ENCODE measurements at regions not wholly inside any gene's neighbourhood (a gene's known extent, or its start where the extent isn't known, plus 50 kb on each side); places are given as distances from the start of the nearest gene placed in this dataset.
"Not testable (repeated sequence)": the region's sequence is repeated elsewhere in the genome, so short reads cannot be mapped to it uniquely, and the experiment has no call there.

DNA sequence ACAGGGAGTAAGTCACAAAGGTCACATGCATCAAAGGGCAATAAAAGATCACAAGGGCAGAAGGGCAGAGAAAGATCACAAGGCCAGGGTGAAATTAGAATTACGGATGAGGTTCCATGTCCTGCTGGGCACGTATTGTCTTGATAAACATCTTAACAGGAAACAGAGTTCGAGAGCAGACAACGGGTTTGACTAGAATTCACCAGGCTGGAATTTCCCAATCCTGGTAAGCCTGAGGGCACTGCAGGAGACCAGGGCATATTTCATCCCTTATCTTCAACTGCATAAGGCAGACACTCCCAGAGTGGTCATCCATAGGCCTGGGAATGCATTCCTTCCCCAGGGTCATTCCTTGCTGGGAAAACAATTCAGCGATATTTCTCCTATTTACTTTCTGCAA is 1652.9 kb upstream of the PCDH10 start:
- H3K4me1 ChIP-seq (ENCODE audit: control insufficient read depth in 1 of 2, insufficient read depth in 2 of 2, low read length in 2 of 2); H3K4me3 ChIP-seq (ENCODE audit: low read depth in 1 of 2, low read length in 2 of 2); H3K27me3 ChIP-seq (ENCODE audit: control insufficient read depth in 1 of 2, insufficient read depth in 2 of 2, low read length in 2 of 2); H3K9ac ChIP-seq (ENCODE audit: low read depth in 1 of 2, low read length in 2 of 2); H3K36me3 ChIP-seq (ENCODE audit: control insufficient read depth in 1 of 2, insufficient read depth in 2 of 2, low read length in 2 of 2); H3K9me3 ChIP-seq (ENCODE audit: control insufficient read depth in 1 of 2, low read length in 2 of 2); H3K27ac ChIP-seq (ENCODE audit: low read depth, low read length): not testable (repeated sequence)

DNA sequence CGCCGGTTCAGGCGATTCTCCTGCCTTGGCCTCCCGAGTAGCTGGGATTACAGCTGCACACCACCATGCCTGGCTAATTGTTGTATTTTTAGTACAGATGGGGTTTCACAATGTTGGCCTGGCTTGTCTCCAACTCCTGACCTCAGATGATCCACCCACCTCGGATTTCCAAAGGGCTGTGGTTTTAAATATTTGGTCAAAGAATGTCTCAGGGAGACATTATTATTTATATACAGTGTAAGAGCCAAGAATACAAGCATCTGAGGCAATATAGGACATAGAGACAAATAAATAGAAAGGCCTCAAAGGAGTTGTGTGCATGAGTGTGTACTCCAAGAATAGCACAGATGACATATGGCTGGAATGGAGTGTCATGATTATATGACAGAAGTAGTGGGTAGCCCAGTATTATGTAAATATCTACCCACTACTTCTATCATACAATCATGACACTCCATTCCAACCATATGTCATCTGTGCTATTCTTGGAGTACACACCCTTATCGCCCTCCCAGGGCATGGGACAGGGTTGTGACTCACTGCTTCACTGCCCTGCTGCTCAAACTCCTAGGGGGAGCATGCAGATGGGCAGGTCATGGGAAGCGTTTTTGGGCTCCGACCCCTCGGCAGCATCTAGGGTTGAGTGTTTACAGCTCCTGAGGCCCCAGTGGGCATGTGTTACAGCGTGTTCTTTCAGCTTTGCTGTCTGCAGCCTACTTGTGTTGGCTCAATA is 1649.8 kb upstream of the PCDH10 start:
- Histone ChIP-seq H3K9ac (ENCODE audit: low read depth in 1 of 2, low read length in 2 of 2) (no peak overlapping the region), H3K27me3 (ENCODE audit: control insufficient read depth in 1 of 2, insufficient read depth in 2 of 2, low read length in 2 of 2) (no peaks in the 10 kb centered on the region), H3K4me3 (ENCODE audit: low read depth in 1 of 2, low read length in 2 of 2) (no peak overlapping the region), H3K9me3 (ENCODE audit: control insufficient read depth in 1 of 2, low read length in 2 of 2) (peaks cover 0 to 4% of the 10 kb centered on the region in 2 donors), H3K36me3 (ENCODE audit: control insufficient read depth in 1 of 2, insufficient read depth in 2 of 2, low read length in 2 of 2) (no peaks in the 10 kb centered on the region), H3K27ac (ENCODE audit: low read depth, low read length) (no peak overlapping the region), H3K4me1 (ENCODE audit: control insufficient read depth in 1 of 2, insufficient read depth in 2 of 2, low read length in 2 of 2) (no peaks in the 10 kb centered on the region)

DNA sequence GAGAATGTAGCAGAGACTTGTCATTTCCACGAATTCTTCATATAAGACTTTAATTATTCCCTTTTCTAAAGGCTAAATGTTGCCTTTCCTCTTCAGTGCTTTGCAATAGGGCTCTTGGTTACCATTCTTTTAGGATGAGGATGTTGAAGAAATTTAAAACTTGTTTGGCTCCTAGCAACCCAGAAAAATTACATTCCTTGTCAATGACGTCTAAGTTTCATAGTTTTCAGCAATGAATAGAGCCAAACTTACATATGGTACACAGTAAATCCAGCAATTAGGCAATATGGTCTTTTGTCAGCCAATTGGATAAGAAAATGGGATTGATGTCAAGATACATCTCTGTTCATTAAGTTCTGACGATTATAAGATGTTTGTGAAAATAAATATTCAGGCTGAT is 1639.6 kb upstream of the PCDH10 start:
- H3K9me3 ChIP-seq (ENCODE audit: control insufficient read depth in 1 of 2, low read length in 2 of 2) = no peaks in the 10 kb centered on the region
- H3K4me3 ChIP-seq (ENCODE audit: low read depth in 1 of 2, low read length in 2 of 2) = no peak overlapping the region
- no peaks in the 10 kb centered on the region for H3K4me1 ChIP-seq (ENCODE audit: control insufficient read depth in 1 of 2, insufficient read depth in 2 of 2, low read length in 2 of 2)
- no peak overlapping the region for H3K27ac ChIP-seq (ENCODE audit: low read depth, low read length)
- H3K27me3 ChIP-seq (ENCODE audit: control insufficient read depth in 1 of 2, insufficient read depth in 2 of 2, low read length in 2 of 2) = no peaks in the 10 kb centered on the region
- no peak overlapping the region for H3K9ac ChIP-seq (ENCODE audit: low read depth in 1 of 2, low read length in 2 of 2)
- no peaks in the 10 kb centered on the region for H3K36me3 ChIP-seq (ENCODE audit: control insufficient read depth in 1 of 2, insufficient read depth in 2 of 2, low read length in 2 of 2)

DNA sequence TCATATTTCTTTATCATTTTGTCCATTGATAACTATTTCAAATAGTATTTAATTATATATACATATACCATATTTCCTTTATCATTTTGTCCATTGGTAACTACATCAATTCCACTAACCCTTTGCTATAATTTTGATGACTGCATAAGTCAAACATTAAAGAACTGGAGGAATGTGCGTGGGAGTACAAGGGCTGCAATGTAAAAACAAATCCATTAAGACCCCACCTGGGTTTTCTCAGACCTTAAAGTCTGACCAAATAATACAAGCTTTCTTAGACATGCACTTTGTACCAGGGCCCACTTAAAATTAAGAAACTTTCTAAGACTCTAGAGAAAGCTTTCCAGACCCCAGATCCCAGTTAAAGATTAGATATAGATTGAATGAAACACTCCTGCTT is 1622.4 kb upstream of the PCDH10 start:
- Histone ChIP-seq H3K4me1 (ENCODE audit: control insufficient read depth in 1 of 2, insufficient read depth in 2 of 2, low read length in 2 of 2) (no peaks in the 10 kb centered on the region), H3K9me3 (ENCODE audit: control insufficient read depth in 1 of 2, low read length in 2 of 2) (no peaks in the 10 kb centered on the region), H3K36me3 (ENCODE audit: control insufficient read depth in 1 of 2, insufficient read depth in 2 of 2, low read length in 2 of 2) (no peaks in the 10 kb centered on the region), H3K9ac (ENCODE audit: low read depth in 1 of 2, low read length in 2 of 2) (no peak overlapping the region), H3K27ac (ENCODE audit: low read depth, low read length) (no peak overlapping the region), H3K27me3 (ENCODE audit: control insufficient read depth in 1 of 2, insufficient read depth in 2 of 2, low read length in 2 of 2) (no peaks in the 10 kb centered on the region), H3K4me3 (ENCODE audit: low read depth in 1 of 2, low read length in 2 of 2) (no peak overlapping the region)

DNA sequence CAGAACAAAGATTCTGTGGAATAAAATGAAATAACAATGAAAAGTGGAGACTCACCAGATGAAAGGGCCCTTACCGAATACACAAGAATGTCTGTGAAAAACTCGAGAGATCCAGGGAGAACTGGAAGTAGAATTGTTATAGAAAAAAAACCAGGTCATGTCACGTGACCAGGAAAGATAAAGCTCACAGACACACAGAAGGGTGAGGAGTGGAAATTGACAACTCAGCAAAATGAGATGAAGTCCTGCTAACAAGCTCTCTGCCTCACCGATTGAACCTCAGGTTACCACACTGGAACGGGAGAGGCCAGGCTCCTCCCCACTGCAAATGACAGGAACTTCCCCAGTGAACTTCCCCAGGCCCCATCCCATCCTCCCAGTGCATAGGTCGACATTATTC is 1618.0 kb upstream of the PCDH10 start:
- no peaks in the 10 kb centered on the region for H3K27me3 ChIP-seq (ENCODE audit: control insufficient read depth in 1 of 2, insufficient read depth in 2 of 2, low read length in 2 of 2)
- no peaks in the 10 kb centered on the region for H3K4me1 ChIP-seq (ENCODE audit: control insufficient read depth in 1 of 2, insufficient read depth in 2 of 2, low read length in 2 of 2)
- no peak overlapping the region for H3K9ac ChIP-seq (ENCODE audit: low read depth in 1 of 2, low read length in 2 of 2)
- no peaks in the 10 kb centered on the region for H3K36me3 ChIP-seq (ENCODE audit: control insufficient read depth in 1 of 2, insufficient read depth in 2 of 2, low read length in 2 of 2)
- no peak overlapping the region for H3K4me3 ChIP-seq (ENCODE audit: low read depth in 1 of 2, low read length in 2 of 2)
- no peak overlapping the region for H3K27ac ChIP-seq (ENCODE audit: low read depth, low read length)
- no peaks in the 10 kb centered on the region for H3K9me3 ChIP-seq (ENCODE audit: control insufficient read depth in 1 of 2, low read length in 2 of 2)

DNA sequence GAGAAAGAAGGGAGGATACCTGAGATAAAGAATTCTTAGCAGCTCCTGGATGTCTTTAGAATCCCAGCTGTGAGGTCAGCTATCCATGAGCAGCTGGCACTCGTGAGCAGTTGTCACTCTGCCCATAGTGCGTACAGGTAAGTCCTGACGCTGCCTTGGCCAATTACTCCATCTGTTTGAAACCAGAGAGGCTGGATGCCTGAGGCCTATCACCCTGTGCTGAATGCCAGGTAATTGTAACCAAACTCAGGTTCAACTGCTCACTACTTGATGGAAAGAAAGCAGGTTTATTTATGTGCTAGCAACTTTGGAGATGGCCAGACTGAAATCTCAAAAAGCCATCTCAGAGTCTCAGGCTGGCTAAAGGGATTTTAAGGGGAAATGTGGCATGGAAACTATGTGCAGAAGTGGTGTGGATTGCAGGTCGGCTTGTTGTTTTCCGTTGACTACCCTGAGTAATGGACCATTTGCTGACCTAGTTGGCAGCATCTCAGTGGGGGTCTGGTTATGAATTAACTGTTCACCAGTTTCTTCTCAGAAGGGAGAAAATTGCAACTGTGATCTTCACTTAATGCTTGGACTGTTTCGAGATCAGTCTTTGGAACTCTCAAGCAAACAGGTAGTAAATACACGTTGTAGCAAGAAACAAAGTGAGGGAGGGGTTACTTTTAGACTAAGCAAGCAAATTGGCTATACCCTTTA is 1614.0 kb upstream of the PCDH10 start:
- no peaks in the 10 kb centered on the region for H3K36me3 ChIP-seq (ENCODE audit: control insufficient read depth in 1 of 2, insufficient read depth in 2 of 2, low read length in 2 of 2)
- no peak overlapping the region for H3K27ac ChIP-seq (ENCODE audit: low read depth, low read length)
- H3K9me3 ChIP-seq (ENCODE audit: control insufficient read depth in 1 of 2, low read length in 2 of 2) = no peaks in the 10 kb centered on the region
- no peak overlapping the region for H3K4me3 ChIP-seq (ENCODE audit: low read depth in 1 of 2, low read length in 2 of 2)
- H3K9ac ChIP-seq (ENCODE audit: low read depth in 1 of 2, low read length in 2 of 2) = no peak overlapping the region
- no peaks in the 10 kb centered on the region for H3K27me3 ChIP-seq (ENCODE audit: control insufficient read depth in 1 of 2, insufficient read depth in 2 of 2, low read length in 2 of 2)
- H3K4me1 ChIP-seq (ENCODE audit: control insufficient read depth in 1 of 2, insufficient read depth in 2 of 2, low read length in 2 of 2) = no peaks in the 10 kb centered on the region

DNA sequence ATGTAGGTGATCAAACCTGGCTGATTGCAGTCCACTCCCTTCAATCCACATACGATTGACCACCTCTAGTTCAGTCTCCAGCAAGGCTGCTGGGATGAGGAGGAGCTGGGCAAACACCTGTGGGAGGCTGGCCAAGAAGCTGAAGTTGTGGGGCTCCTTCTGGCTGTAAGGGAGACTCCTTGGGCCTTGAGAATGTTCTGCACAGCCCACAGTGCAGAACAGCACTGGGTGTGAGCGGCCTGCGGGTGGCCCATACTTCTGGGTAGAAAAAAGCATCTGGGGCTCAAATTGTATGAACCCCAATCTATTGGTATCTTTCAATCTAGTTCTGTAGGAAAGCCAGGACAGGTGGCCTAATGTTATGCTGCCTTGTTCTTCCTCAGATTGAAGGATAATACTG is 1608.8 kb upstream of the PCDH10 start:
- Histone ChIP-seq H3K9me3 (ENCODE audit: control insufficient read depth in 1 of 2, low read length in 2 of 2) (no peaks in the 10 kb centered on the region), H3K9ac (ENCODE audit: low read depth in 1 of 2, low read length in 2 of 2) (no peak overlapping the region), H3K4me3 (ENCODE audit: low read depth in 1 of 2, low read length in 2 of 2) (no peak overlapping the region), H3K27me3 (ENCODE audit: control insufficient read depth in 1 of 2, insufficient read depth in 2 of 2, low read length in 2 of 2) (no peaks in the 10 kb centered on the region), H3K27ac (ENCODE audit: low read depth, low read length) (no peak overlapping the region), H3K36me3 (ENCODE audit: control insufficient read depth in 1 of 2, insufficient read depth in 2 of 2, low read length in 2 of 2) (no peaks in the 10 kb centered on the region), H3K4me1 (ENCODE audit: control insufficient read depth in 1 of 2, insufficient read depth in 2 of 2, low read length in 2 of 2) (no peaks in the 10 kb centered on the region)

DNA sequence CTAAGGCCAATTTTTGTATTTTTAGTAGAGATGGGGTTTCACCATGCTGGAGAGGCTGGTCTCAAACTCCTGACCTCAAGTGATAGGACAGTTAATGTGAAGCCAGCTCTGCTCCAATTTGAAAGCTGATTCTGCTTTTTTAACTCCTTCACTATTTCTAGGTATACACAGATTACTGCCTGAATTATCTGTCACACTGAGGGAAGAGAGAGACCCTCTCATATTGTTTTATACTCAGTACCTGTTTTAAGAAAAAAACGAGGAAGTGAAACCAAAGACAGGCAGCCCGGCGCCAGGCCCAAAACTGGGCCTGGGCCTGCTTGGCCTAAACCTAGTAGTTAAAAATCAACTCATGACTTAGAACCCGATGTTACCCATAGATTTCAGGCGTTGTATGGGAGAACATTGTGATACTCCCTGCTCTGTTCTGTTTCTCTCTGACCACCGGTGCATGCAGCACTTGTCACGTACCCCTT is 1601.5 kb upstream of the PCDH10 start:
- Histone ChIP-seq H3K27me3 (ENCODE audit: control insufficient read depth in 1 of 2, insufficient read depth in 2 of 2, low read length in 2 of 2) (no peaks in the 10 kb centered on the region), H3K4me1 (ENCODE audit: control insufficient read depth in 1 of 2, insufficient read depth in 2 of 2, low read length in 2 of 2) (no peaks in the 10 kb centered on the region), H3K27ac (ENCODE audit: low read depth, low read length) (no peak overlapping the region), H3K36me3 (ENCODE audit: control insufficient read depth in 1 of 2, insufficient read depth in 2 of 2, low read length in 2 of 2) (no peaks in the 10 kb centered on the region), H3K4me3 (ENCODE audit: low read depth in 1 of 2, low read length in 2 of 2) (no peak overlapping the region), H3K9ac (ENCODE audit: low read depth in 1 of 2, low read length in 2 of 2) (no peak overlapping the region), H3K9me3 (ENCODE audit: control insufficient read depth in 1 of 2, low read length in 2 of 2) (no peaks in the 10 kb centered on the region)

DNA sequence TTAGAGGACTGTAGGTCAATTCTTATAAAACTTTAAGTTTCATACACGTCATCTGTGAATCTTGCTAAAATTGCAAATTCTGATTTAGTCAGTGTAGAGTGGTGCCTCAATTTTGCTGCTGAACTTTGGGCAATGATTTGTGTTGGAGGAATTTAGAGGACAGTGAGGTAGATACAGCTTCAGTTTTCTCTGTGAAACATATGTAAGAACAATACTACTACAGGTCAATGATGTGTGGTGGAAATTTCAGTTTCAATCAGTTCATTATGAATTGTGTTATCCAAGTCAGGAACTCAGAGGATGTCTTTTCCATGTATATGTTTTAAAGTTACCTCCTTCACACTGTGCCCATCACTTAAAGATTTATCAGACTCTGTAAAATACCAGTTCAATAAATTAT is 1597.8 kb upstream of the PCDH10 start:
- Histone ChIP-seq H3K4me3 (ENCODE audit: low read depth in 1 of 2, low read length in 2 of 2) (no peak overlapping the region), H3K27me3 (ENCODE audit: control insufficient read depth in 1 of 2, insufficient read depth in 2 of 2, low read length in 2 of 2) (no peaks in the 10 kb centered on the region), H3K4me1 (ENCODE audit: control insufficient read depth in 1 of 2, insufficient read depth in 2 of 2, low read length in 2 of 2) (no peaks in the 10 kb centered on the region), H3K27ac (ENCODE audit: low read depth, low read length) (no peak overlapping the region), H3K9ac (ENCODE audit: low read depth in 1 of 2, low read length in 2 of 2) (no peak overlapping the region), H3K36me3 (ENCODE audit: control insufficient read depth in 1 of 2, insufficient read depth in 2 of 2, low read length in 2 of 2) (no peaks in the 10 kb centered on the region), H3K9me3 (ENCODE audit: control insufficient read depth in 1 of 2, low read length in 2 of 2) (no peaks in the 10 kb centered on the region)

DNA sequence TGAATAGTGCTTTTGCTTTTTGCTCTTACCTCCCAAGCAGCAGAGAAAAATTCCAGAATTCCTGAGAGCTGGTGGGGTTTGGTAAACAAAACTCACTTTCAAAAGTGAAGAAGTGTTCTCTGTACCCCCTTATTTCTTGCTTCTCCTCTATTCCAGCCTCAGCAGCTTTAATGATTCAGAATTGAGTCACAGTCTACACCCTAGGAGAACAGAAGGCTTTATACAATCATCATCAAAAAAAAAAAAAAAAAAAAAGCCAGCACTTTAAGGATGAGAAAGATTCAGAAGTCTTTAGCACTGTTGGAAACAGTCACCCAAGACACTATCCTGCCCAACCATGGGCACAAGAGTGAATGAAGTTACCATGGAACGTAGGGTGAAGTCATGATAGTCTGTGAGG is 1583.1 kb upstream of the PCDH10 start:
- Histone ChIP-seq H3K9me3 (ENCODE audit: control insufficient read depth in 1 of 2, low read length in 2 of 2) (no peaks in the 10 kb centered on the region), H3K9ac (ENCODE audit: low read depth in 1 of 2, low read length in 2 of 2) (no peak overlapping the region), H3K36me3 (ENCODE audit: control insufficient read depth in 1 of 2, insufficient read depth in 2 of 2, low read length in 2 of 2) (no peaks in the 10 kb centered on the region), H3K4me1 (ENCODE audit: control insufficient read depth in 1 of 2, insufficient read depth in 2 of 2, low read length in 2 of 2) (no peaks in the 10 kb centered on the region), H3K27ac (ENCODE audit: low read depth, low read length) (no peak overlapping the region), H3K4me3 (ENCODE audit: low read depth in 1 of 2, low read length in 2 of 2) (no peak overlapping the region), H3K27me3 (ENCODE audit: control insufficient read depth in 1 of 2, insufficient read depth in 2 of 2, low read length in 2 of 2) (no peaks in the 10 kb centered on the region)
